ENCODE measurements at regions not wholly inside any gene's neighbourhood (a gene's known extent, or its start where the extent isn't known, plus 50 kb on each side); places are given as distances from the start of the nearest gene placed in this dataset.

DNA sequence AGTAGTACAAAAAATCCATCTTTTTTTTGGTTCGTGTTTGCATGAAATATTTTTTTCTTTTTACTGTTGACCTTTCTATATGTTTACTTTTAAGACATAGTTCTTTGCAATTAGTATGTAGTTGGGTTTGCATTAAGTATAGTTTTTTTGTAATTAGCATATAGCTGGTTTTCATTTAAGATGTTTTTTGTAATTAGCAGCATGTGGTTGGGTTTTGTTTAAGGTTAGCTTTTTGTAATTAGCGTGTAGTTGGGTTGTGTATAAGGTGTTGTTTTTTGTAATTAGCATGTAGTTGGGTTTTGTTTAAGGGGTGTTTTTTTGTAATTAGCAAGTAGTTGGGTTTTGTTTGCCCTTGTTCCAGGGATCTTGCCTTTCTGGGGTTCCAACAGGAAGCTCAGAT is 193.1 kb downstream of the LPIN1 start:
- no peaks in the 10 kb centered on the region for H3K9me3 ChIP-seq
- H3K27me3 ChIP-seq = no peaks in the 10 kb centered on the region
- TF ChIP-seq POLR2A (IDR thresholded peaks at IDR 0.05) = no peak
- no peak for TF ChIP-seq POLR2AphosphoS5 (IDR thresholded peaks at IDR 0.05; ENCODE audit: insufficient read depth in 1 of 2, low read depth in 1 of 2)
- no peak overlapping the region for H3K4me3 ChIP-seq
- H3K27ac ChIP-seq = no peak overlapping the region
- H3K4me1 ChIP-seq = no peaks in the 10 kb centered on the region
- no peaks in the 10 kb centered on the region for H3K36me3 ChIP-seq
- DNase-seq (ENCODE audit: extremely low spot score in 2 of 2) = no peak
- intact Hi-C loops (cut with DNase I) = no loop called here

DNA sequence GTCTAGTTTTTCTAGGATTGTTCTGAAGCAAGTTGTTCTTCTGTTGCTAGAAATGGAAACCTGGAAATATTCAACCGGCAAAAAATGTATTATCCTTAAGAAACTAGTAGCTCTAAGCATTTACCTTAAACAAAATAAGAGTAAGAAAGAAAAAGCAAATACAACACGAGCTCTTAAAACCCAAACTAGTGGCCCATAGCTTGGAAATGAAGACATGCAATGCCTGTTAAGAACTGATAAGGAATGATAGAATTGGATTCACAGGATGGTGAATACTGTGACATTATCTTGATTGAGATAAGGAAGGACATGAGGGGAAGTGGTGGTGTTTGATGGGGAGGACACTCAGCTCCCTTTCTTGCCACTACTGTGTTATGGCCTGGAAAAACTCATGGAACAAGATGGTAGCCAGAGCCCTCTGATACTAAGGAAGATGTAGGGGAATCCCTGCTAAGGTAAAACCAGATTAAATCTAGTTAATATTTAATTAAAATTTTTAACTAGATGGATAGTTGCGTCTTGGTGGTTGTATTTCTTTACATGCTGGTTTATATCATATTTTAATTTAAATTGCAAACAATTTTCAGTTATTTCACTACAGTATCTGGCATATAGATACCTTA is 193.8 kb downstream of the LPIN1 start:
- H3K27me3 ChIP-seq = no peaks in the 10 kb centered on the region
- no peak overlapping the region for H3K4me3 ChIP-seq
- no peaks in the 10 kb centered on the region for H3K36me3 ChIP-seq
- TF ChIP-seq POLR2AphosphoS5 (IDR thresholded peaks at IDR 0.05; ENCODE audit: insufficient read depth in 1 of 2, low read depth in 1 of 2) = no peak
- TF ChIP-seq, protein P1, sequence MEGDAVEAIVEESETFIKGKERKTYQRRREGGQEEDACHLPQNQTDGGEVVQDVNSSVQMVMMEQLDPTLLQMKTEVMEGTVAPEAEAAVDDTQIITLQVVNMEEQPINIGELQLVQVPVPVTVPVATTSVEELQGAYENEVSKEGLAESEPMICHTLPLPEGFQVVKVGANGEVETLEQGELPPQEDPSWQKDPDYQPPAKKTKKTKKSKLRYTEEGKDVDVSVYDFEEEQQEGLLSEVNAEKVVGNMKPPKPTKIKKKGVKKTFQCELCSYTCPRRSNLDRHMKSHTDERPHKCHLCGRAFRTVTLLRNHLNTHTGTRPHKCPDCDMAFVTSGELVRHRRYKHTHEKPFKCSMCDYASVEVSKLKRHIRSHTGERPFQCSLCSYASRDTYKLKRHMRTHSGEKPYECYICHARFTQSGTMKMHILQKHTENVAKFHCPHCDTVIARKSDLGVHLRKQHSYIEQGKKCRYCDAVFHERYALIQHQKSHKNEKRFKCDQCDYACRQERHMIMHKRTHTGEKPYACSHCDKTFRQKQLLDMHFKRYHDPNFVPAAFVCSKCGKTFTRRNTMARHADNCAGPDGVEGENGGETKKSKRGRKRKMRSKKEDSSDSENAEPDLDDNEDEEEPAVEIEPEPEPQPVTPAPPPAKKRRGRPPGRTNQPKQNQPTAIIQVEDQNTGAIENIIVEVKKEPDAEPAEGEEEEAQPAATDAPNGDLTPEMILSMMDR (IDR thresholded peaks at IDR 0.05) = no peak
- no peak for TF ChIP-seq POLR2A (IDR thresholded peaks at IDR 0.05)
- H3K4me1 ChIP-seq = no peaks in the 10 kb centered on the region
- no peak overlapping the region for H3K27ac ChIP-seq
- no peak for DNase-seq (ENCODE audit: extremely low spot score in 2 of 2)
- H3K9me3 ChIP-seq = no peaks in the 10 kb centered on the region
- intact Hi-C loops (cut with DNase I) = no loop called here

DNA sequence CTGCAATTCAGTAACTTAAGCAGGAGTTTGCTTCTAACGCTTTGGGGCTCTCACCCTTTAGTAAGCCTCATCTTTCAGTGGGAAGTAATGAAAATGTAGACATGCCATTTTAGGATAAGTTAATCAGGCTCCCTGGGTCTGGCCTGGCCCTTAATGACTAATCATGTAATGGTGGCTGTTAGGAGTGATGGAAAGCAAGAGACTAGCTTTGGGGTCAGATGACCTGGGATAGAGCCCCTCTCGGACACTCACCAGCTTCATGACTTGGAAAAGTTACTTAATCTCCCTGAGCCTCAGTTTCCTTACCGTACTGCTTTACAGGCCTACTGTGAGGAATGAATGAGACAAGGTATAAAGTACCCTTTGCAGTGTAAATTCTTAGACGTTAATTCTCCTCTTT is 194.4 kb downstream of the LPIN1 start:
- Histone ChIP-seq H3K4me3 (no peak overlapping the region), H3K36me3 (no peaks in the 10 kb centered on the region), H3K9me3 (no peaks in the 10 kb centered on the region), H3K4me1 (no peaks in the 10 kb centered on the region), H3K27me3 (no peaks in the 10 kb centered on the region), H3K27ac (no peak overlapping the region)
- DNase-seq (ENCODE audit: extremely low spot score in 2 of 2) = no peak
- intact Hi-C loops (cut with DNase I) = no loop called here
- no peak for TF ChIP-seq POLR2AphosphoS5 (IDR thresholded peaks at IDR 0.05; ENCODE audit: insufficient read depth in 1 of 2, low read depth in 1 of 2)
- TF ChIP-seq POLR2A (IDR thresholded peaks at IDR 0.05) = no peak
- TF ChIP-seq, protein P1 (IDR thresholded peaks at IDR 0.05) = no peak

DNA sequence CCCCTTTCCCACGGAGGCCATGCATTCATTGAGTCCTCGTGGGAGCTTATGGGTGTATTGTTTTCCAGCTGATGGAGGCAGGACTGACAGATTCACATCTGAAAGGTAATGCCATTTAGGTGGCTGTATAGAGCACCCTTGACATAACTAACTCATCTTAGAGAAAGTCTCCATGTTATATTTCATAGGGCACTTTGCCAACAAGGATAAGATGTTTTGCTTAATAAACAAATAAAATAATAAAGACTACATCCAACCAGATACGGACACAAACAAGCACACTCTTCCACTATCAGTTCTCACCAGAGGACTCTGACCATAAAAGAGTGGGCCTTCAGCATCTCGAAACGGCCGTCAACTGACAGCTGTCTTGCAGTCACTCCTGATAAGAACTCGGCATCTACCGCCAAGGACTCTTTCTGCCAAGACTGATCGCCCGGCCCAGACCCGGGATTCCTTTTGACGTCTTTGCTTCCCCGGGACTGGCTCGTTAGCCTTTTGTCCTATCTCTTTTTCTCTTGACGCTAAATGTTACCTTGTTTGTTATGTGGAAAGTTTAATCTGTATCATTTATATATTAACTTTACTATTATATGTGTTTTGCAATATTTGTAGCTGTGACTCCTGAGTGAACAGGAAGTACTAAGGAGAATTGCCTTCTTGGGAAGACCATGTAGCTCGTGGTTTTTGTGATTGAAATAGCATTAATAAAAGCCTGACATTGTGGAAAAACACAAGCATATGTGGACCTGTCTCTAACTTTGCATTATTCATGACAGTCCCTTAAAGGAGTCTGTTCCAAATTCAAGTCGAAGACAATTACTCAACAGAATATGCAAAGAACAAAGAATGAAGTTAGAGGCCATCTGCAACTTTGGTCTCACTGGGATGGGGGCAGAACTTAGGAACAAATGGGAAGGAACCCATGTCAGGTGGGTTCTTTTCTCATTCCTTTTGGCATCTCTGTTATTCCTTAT is 195.1 kb downstream of the LPIN1 start:
- intact Hi-C loops (cut with DNase I) = no loop called here
- no peak overlapping the region for H3K4me3 ChIP-seq
- TF ChIP-seq POLR2A (IDR thresholded peaks at IDR 0.05) = no peak
- TF ChIP-seq POLR2AphosphoS5 (IDR thresholded peaks at IDR 0.05; ENCODE audit: insufficient read depth in 1 of 2, low read depth in 1 of 2) = no peak
- TF ChIP-seq, protein P1 (IDR thresholded peaks at IDR 0.05) = no peak
- no peaks in the 10 kb centered on the region for H3K4me1 ChIP-seq
- no peaks in the 10 kb centered on the region for H3K36me3 ChIP-seq
- DNase-seq (ENCODE audit: extremely low spot score in 2 of 2) = no peak
- no peaks in the 10 kb centered on the region for H3K27me3 ChIP-seq
- no peak overlapping the region for H3K27ac ChIP-seq
- H3K9me3 ChIP-seq = no peaks in the 10 kb centered on the region

DNA sequence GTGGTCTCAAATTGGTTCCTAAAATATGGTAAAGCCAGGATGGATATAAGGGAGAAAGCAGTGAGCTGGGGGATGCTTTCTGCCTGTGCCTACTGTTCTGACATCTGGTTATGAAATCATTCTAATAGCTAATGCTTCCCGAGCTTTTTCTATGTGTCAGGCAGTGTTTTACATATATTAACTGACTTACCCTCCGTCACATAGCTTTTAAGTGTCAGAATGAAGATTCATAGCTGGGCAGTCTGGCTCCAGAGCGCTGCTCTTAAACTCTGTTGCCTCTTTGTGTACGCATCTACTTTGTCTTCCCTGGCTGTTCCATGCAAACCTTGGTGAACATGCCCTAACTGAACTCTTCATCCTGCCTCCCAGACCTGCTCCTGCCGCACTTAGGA is 195.7 kb downstream of the LPIN1 start:
- no peak overlapping the region for H3K27ac ChIP-seq
- H3K36me3 ChIP-seq = no peaks in the 10 kb centered on the region
- TF ChIP-seq POLR2A (IDR thresholded peaks at IDR 0.05) (no peak), POLR2AphosphoS5 (IDR thresholded peaks at IDR 0.05; ENCODE audit: insufficient read depth in 1 of 2, low read depth in 1 of 2) (no peak)
- TF ChIP-seq, protein P1 (IDR thresholded peaks at IDR 0.05) = no peak
- H3K9me3 ChIP-seq = no peaks in the 10 kb centered on the region
- H3K4me1 ChIP-seq = no peaks in the 10 kb centered on the region
- intact Hi-C loops (cut with DNase I) = no loop called here
- DNase-seq (ENCODE audit: extremely low spot score in 2 of 2) = peak in 1 of 2 donors; percentile 13
- H3K27me3 ChIP-seq = no peaks in the 10 kb centered on the region
- H3K4me3 ChIP-seq = no peak overlapping the region
